ELF-1 (cell line): ENCODE measurements at regions not wholly inside any gene's neighbourhood (a gene's known extent, or its start where the extent isn't known, plus 50 kb on each side); places are given as distances from the start of the nearest gene placed in this dataset.
A peak's percentile ranks its signal among the peaks of the same experiment; 100 is the strongest.
"Not testable (repeated sequence)": the region's sequence is repeated elsewhere in the genome, so short reads cannot be mapped to it uniquely, and the experiment has no call there.

Experiments used
- DNase-seq: peaks from one replicate; pipeline ENCODE4 v3.0.0-alpha.2; 2016; ENCODE audit warnings: low read depth, low spot score

- DNase-seq, result no peak
These were observed 118.3 kb upstream of the WSCD1 start for GRCh38 chr17:5951912-5952311.

GRCh38 chr17:5952518-5952917, 117.7 kb upstream of the WSCD1 start:
- DNase-seq, result no peak

GRCh38 chr17:5955764-5956163, 114.4 kb upstream of the WSCD1 start:
- no peak for DNase-seq

GRCh38 chr17:5958850-5959249, 111.3 kb upstream of the WSCD1 start:
- no peak for DNase-seq

GRCh38 chr17:5962371-5962770, 107.8 kb upstream of the WSCD1 start:
- DNase-seq, result no peak

GRCh38 chr17:5971969-5972368, 98.2 kb upstream of the WSCD1 start:
- DNase-seq, result peak; percentile 10

GRCh38 chr17:5973410-5973809, 96.8 kb upstream of the WSCD1 start:
- DNase-seq, result no peak

GRCh38 chr17:5975661-5976060, 94.5 kb upstream of the WSCD1 start:
- DNase-seq, result peak; percentile 8

GRCh38 chr17:5976251-5976650, 93.9 kb upstream of the WSCD1 start:
- DNase-seq, result no peak

GRCh38 chr17:5978496-5978895, 91.7 kb upstream of the WSCD1 start:
- no peak for DNase-seq

- no peak for DNase-seq
These were observed 89.2 kb upstream of the WSCD1 start for GRCh38 chr17:5980941-5981340.

GRCh38 chr17:5986644-5987043, 83.5 kb upstream of the WSCD1 start:
- DNase-seq, result no peak

GRCh38 chr17:6000426-6000825, 69.8 kb upstream of the WSCD1 start:
- DNase-seq, result no peak

GRCh38 chr17:6003221-6003620, 67.0 kb upstream of the WSCD1 start:
- DNase-seq, result not testable (repeated sequence)

GRCh38 chr17:6005939-6006338, 64.2 kb upstream of the WSCD1 start:
- no peak for DNase-seq

GRCh38 chr17:6011206-6011605, 59.0 kb upstream of the WSCD1 start:
- DNase-seq, result no peak

- no peak for DNase-seq
These were observed 51.4 kb upstream of the WSCD1 start for GRCh38 chr17:6018788-6019187.

GRCh38 chr17:6019959-6020358, 50.2 kb upstream of the WSCD1 start:
- DNase-seq, result no peak

- DNase-seq, result no peak
These were observed 49.7 kb upstream of the WSCD1 start for GRCh38 chr17:6020376-6021010.
